UCSD-AML1 (cell line): ENCODE measurements at regions not wholly inside any gene's neighbourhood (a gene's known extent, or its start where the extent isn't known, plus 50 kb on each side); places are given as distances from the start of the nearest gene placed in this dataset.
"Not testable (repeated sequence)": the region's sequence is repeated elsewhere in the genome, so short reads cannot be mapped to it uniquely, and the experiment has no call there.

ENCODE experiments used
- DNase-seq: peaks from one replicate; lab custom pipeline; 2025; ENCODE audit not compliant: unreplicated experiment; lab: John Stamatoyannopoulos, UW

- DNase-seq: no peak
Observed at GRCh38 chr11:71102251-71102995, 150.0 kb downstream of the SHANK2 start.

GRCh38 chr11:71101606-71102005 lies 150.8 kb downstream of the SHANK2 start:
- DNase-seq: no peak

GRCh38 chr11:71101046-71101445 lies 151.3 kb downstream of the SHANK2 start:
- no peak for DNase-seq

GRCh38 chr11:71098776-71099175 lies 153.6 kb downstream of the SHANK2 start:
- DNase-seq: no peak

- DNase-seq: no peak
Observed at GRCh38 chr11:71097506-71098240, 154.7 kb downstream of the SHANK2 start.

- no peak for DNase-seq
Observed at GRCh38 chr11:71096751-71097388, 155.5 kb downstream of the SHANK2 start.

- DNase-seq: no peak
Observed at GRCh38 chr11:71095294-71095850, 157.0 kb downstream of the SHANK2 start.

- no peak for DNase-seq
Observed at GRCh38 chr11:71094296-71095077, 157.9 kb downstream of the SHANK2 start.

- DNase-seq: no peak
Observed at GRCh38 chr11:71093783-71094182, 158.6 kb downstream of the SHANK2 start.

- no peak for DNase-seq
Observed at GRCh38 chr11:71091506-71092265, 160.7 kb downstream of the SHANK2 start.

GRCh38 chr11:71089571-71089970 lies 162.8 kb downstream of the SHANK2 start:
- no peak for DNase-seq

- not testable (repeated sequence) for DNase-seq
Observed at GRCh38 chr11:71088314-71089215, 163.8 kb downstream of the SHANK2 start.

- no peak for DNase-seq
Observed at GRCh38 chr11:71086687-71087258, 165.6 kb downstream of the SHANK2 start.

GRCh38 chr11:71084306-71085012 lies 167.9 kb downstream of the SHANK2 start:
- no peak for DNase-seq

- no peak for DNase-seq
Observed at GRCh38 chr11:71083105-71083504, 169.3 kb downstream of the SHANK2 start.

GRCh38 chr11:71082454-71082853 lies 169.9 kb downstream of the SHANK2 start:
- no peak for DNase-seq

- DNase-seq: no peak
Observed at GRCh38 chr11:71081704-71082230, 170.6 kb downstream of the SHANK2 start.
